GM23338 (cell line): ENCODE measurements at regions not wholly inside any gene's neighbourhood (a gene's known extent, or its start where the extent isn't known, plus 50 kb on each side); places are given as distances from the start of the nearest gene placed in this dataset.

Experiments used
- ATAC-seq: fragments of 200-7000 bp; cut with Tn5 transposase; 3 replicates; pipeline ENCODE4 v1.9.1; 2020
- DNase-seq: peaks from one replicate; pipeline ENCODE4 v3.0.0-alpha.2; 2015; ENCODE audit warnings: low spot score
- H2AFZ ChIP-seq: fragments of 200-600 bp; sonication (generic); 2 replicates; pipeline ENCODE4 v1.8.0; 2016; ENCODE audit warnings: antibody characterized with exemption, mild to moderate bottlenecking, moderate library complexity
- H3F3A ChIP-seq: fragments of 200-600 bp; sonication (generic); replicated peaks from 2 replicates; pipeline ENCODE4 v1.8.0; 2017; ENCODE audit warnings: antibody characterized with exemption, mixed run types, low read depth
- H3K27ac ChIP-seq: fragments of 200-600 bp; sonication (generic); 2 replicates; pipeline ENCODE4 v1.6.1; 2016; ENCODE audit warnings: low read depth
- H3K27me3 ChIP-seq: fragments of 200-600 bp; sonication (generic); 2 replicates; pipeline ENCODE4 v1.8.0; 2016; ENCODE audit warnings: mild to moderate bottlenecking, mixed run types, moderate library complexity; ENCODE audit not compliant: insufficient read depth
- H3K36me3 ChIP-seq: fragments of 200-600 bp; sonication (generic); 2 replicates; pipeline ENCODE4 v1.8.0; 2016; ENCODE audit warnings: mild to moderate bottlenecking; ENCODE audit not compliant: insufficient read depth
- H3K4me1 ChIP-seq: fragments of 200-600 bp; sonication (generic); 2 replicates; pipeline ENCODE4 v1.8.0; 2016; ENCODE audit warnings: mild to moderate bottlenecking, moderate library complexity; ENCODE audit not compliant: insufficient read depth
- H3K4me2 ChIP-seq: fragments of 200-600 bp; sonication (generic); 2 replicates; pipeline ENCODE4 v1.7.1; 2017; ENCODE audit warnings: mixed run types
- H3K4me3 ChIP-seq: fragments of 200-600 bp; sonication (generic); 2 replicates; pipeline ENCODE4 v1.6.1; 2016; ENCODE audit warnings: mixed run types
- H3K79me2 ChIP-seq: fragments of 200-600 bp; sonication (generic); replicated peaks from 2 replicates; pipeline ENCODE4 v1.8.0; 2017; ENCODE audit warnings: mild to moderate bottlenecking; ENCODE audit not compliant: insufficient read depth
- H3K9me2 ChIP-seq: fragments of 200-600 bp; sonication (generic); 2 replicates; pipeline ENCODE4 v1.8.0; 2017; ENCODE audit not compliant: insufficient read depth
- H4K20me1 ChIP-seq: fragments of 200-600 bp; sonication (generic); replicated peaks from 2 replicates; pipeline ENCODE4 v1.8.0; 2017; ENCODE audit warnings: mild to moderate bottlenecking; ENCODE audit not compliant: insufficient read depth
- H3K27ac Mint-ChIP-seq: 2 replicates; pipeline ENCODE4 v1.8.0; 2020; ENCODE audit warnings: inconsistent platforms, mild to moderate bottlenecking, moderate library complexity, mixed read lengths
- H3K27me3 Mint-ChIP-seq: 3 replicates; pipeline ENCODE4 v1.8.0; 2022; ENCODE audit warnings: low read depth, mild to moderate bottlenecking, moderate library complexity, mixed read lengths, inconsistent platforms; ENCODE audit not compliant: insufficient read depth, poor library complexity
- H3K36me3 Mint-ChIP-seq: 3 replicates; pipeline ENCODE4 v1.8.0; 2021; ENCODE audit warnings: low read depth, mild to moderate bottlenecking, inconsistent platforms, moderate library complexity, mixed read lengths
- H3K4me1 Mint-ChIP-seq: 3 replicates; pipeline ENCODE4 v1.8.0; 2020; ENCODE audit warnings: mild to moderate bottlenecking, inconsistent platforms, mixed read lengths
- H3K4me3 Mint-ChIP-seq: 3 replicates; pipeline ENCODE4 v1.8.0; 2021; ENCODE audit warnings: moderate library complexity, mild to moderate bottlenecking, inconsistent platforms, mixed read lengths
- H3K9me3 Mint-ChIP-seq: 3 replicates; pipeline ENCODE4 v1.8.0; 2020; ENCODE audit warnings: moderate library complexity, mild to moderate bottlenecking, inconsistent platforms, mixed read lengths
- CREB1 ChIP-seq: fragments of 250-450 bp; sonication (Bioruptor Pico); IDR thresholded peaks from 2 replicates; pipeline ENCODE4 v1.5.0; 2020; ENCODE audit warnings: low read depth, mild to moderate bottlenecking, moderate library complexity
- EZH2 ChIP-seq: fragments of 200-600 bp; sonication (generic); IDR thresholded peaks from one replicate; pipeline ENCODE4 v1.8.0; 2017; ENCODE audit warnings: antibody characterized with exemption, mild to moderate bottlenecking, low read depth; ENCODE audit not compliant: unreplicated experiment
- EZH2phosphoT487 ChIP-seq: fragments of 200-600 bp; sonication (generic); IDR thresholded peaks from one replicate; pipeline ENCODE4 v1.8.1; 2018; ENCODE audit warnings: antibody characterized with exemption; ENCODE audit not compliant: unreplicated experiment
- JUNB ChIP-seq: IDR thresholded peaks from one replicate; pipeline ENCODE4 v1.6.1; 2016; ENCODE audit warnings: antibody characterized with exemption; ENCODE audit not compliant: unreplicated experiment
- NANOG ChIP-seq: IDR thresholded peaks from 2 replicates; pipeline ENCODE4 v1.6.1; 2016; ENCODE audit warnings: antibody characterized with exemption, borderline replicate concordance
- POLR2AphosphoS5 ChIP-seq: IDR thresholded peaks from 2 replicates; pipeline ENCODE4 v1.6.1; 2016; ENCODE audit warnings: antibody characterized with exemption, low read depth
- STAT1 ChIP-seq: IDR thresholded peaks from one replicate; pipeline ENCODE4 v1.6.1; 2016; ENCODE audit warnings: antibody characterized with exemption; ENCODE audit not compliant: unreplicated experiment
- ZNF114 ChIP-seq: fragments of 250-450 bp; sonication (Bioruptor Pico); IDR thresholded peaks from 2 replicates; pipeline ENCODE4 v1.5.0; 2020; ENCODE audit warnings: mild to moderate bottlenecking, moderate library complexity
- ZNF331 ChIP-seq: fragments of 250-450 bp; sonication (Bioruptor Pico); IDR thresholded peaks from 2 replicates; pipeline ENCODE4 v1.5.0; 2020; ENCODE audit warnings: low read depth, mild to moderate bottlenecking, moderate library complexity
- TF ChIP-seq, protein P1 (sequence below): IDR thresholded peaks from one replicate; pipeline ENCODE4 v1.6.1; 2018; ENCODE audit warnings: antibody characterized with exemption; ENCODE audit not compliant: unreplicated experiment
- TF ChIP-seq, protein P2 (sequence below): fragments of 250-450 bp; sonication (Bioruptor Pico); IDR thresholded peaks from 2 replicates; pipeline ENCODE4 v1.5.0; 2020; ENCODE audit warnings: mild to moderate bottlenecking, moderate library complexity
- TF ChIP-seq, protein P3 (sequence below), 2 experiments: fragments of 200-600 bp in 1 of 2; sonication (generic) in 1 of 2; conservative IDR thresholded peaks; 2 replicates each; pipeline versions ENCODE4 v1.5.1 to v1.6.1; 2016 to 2017; ENCODE audit warnings: antibody characterized with exemption in 2 of 2, low read depth in 2 of 2, mild to moderate bottlenecking in 2 of 2, moderate library complexity in 1 of 2
- TF ChIP-seq, protein P4 (sequence below): IDR thresholded peaks from 2 replicates; pipeline ENCODE4 v1.6.1; 2016; ENCODE audit warnings: antibody characterized with exemption

DNA sequence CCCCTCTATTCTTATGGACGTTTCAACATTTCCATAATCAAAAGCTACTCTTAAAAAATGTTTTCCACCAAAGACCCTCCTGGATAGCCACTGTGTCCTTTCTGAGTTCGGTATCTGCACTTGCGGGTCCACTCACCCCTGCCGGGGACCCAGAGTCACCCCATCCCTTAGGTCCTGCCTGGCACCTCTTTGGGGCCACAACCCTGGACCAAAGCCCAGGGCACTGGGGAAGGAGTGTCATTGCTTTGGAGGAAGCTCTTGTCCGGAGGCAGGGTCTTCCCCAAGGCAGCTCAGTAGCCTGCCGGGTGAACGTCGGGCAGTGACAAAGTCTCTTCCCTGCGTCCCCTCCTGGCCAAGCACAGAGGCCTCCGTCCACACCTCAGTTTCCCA, 129.6 kb downstream of the RFLNA start:
- H3K4me1 ChIP-seq: no peaks in the 10 kb centered on the region
- peaks cover 11% of the 10 kb centered on the region for H4K20me1 ChIP-seq
- Mint-ChIP-seq H3K27me3 (peaks cover 7% of the 10 kb centered on the region), H3K4me1 (peaks cover 7% of the 10 kb centered on the region), H3K4me3 (no peak overlapping the region), H3K36me3 (peaks cover 57% of the 10 kb centered on the region), H3K9me3 (no peaks in the 10 kb centered on the region), H3K27ac (no peak overlapping the region)
- H3K27me3 ChIP-seq: no peaks in the 10 kb centered on the region
- H3F3A ChIP-seq: no peaks in the 10 kb centered on the region
- TF ChIP-seq CREB1 (CRISPR knock-in tag) (no peak), EZH2 (no peak), ZNF331 (CRISPR knock-in tag) (no peak), NANOG (no peak), ZNF114 (CRISPR knock-in tag) (no peak), EZH2phosphoT487 (no peak), STAT1 (no peak), JUNB (no peak), POLR2AphosphoS5 (no peak)
- TF ChIP-seq, protein P1, sequence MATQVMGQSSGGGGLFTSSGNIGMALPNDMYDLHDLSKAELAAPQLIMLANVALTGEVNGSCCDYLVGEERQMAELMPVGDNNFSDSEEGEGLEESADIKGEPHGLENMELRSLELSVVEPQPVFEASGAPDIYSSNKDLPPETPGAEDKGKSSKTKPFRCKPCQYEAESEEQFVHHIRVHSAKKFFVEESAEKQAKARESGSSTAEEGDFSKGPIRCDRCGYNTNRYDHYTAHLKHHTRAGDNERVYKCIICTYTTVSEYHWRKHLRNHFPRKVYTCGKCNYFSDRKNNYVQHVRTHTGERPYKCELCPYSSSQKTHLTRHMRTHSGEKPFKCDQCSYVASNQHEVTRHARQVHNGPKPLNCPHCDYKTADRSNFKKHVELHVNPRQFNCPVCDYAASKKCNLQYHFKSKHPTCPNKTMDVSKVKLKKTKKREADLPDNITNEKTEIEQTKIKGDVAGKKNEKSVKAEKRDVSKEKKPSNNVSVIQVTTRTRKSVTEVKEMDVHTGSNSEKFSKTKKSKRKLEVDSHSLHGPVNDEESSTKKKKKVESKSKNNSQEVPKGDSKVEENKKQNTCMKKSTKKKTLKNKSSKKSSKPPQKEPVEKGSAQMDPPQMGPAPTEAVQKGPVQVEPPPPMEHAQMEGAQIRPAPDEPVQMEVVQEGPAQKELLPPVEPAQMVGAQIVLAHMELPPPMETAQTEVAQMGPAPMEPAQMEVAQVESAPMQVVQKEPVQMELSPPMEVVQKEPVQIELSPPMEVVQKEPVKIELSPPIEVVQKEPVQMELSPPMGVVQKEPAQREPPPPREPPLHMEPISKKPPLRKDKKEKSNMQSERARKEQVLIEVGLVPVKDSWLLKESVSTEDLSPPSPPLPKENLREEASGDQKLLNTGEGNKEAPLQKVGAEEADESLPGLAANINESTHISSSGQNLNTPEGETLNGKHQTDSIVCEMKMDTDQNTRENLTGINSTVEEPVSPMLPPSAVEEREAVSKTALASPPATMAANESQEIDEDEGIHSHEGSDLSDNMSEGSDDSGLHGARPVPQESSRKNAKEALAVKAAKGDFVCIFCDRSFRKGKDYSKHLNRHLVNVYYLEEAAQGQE: no peak
- TF ChIP-seq, protein P2, sequence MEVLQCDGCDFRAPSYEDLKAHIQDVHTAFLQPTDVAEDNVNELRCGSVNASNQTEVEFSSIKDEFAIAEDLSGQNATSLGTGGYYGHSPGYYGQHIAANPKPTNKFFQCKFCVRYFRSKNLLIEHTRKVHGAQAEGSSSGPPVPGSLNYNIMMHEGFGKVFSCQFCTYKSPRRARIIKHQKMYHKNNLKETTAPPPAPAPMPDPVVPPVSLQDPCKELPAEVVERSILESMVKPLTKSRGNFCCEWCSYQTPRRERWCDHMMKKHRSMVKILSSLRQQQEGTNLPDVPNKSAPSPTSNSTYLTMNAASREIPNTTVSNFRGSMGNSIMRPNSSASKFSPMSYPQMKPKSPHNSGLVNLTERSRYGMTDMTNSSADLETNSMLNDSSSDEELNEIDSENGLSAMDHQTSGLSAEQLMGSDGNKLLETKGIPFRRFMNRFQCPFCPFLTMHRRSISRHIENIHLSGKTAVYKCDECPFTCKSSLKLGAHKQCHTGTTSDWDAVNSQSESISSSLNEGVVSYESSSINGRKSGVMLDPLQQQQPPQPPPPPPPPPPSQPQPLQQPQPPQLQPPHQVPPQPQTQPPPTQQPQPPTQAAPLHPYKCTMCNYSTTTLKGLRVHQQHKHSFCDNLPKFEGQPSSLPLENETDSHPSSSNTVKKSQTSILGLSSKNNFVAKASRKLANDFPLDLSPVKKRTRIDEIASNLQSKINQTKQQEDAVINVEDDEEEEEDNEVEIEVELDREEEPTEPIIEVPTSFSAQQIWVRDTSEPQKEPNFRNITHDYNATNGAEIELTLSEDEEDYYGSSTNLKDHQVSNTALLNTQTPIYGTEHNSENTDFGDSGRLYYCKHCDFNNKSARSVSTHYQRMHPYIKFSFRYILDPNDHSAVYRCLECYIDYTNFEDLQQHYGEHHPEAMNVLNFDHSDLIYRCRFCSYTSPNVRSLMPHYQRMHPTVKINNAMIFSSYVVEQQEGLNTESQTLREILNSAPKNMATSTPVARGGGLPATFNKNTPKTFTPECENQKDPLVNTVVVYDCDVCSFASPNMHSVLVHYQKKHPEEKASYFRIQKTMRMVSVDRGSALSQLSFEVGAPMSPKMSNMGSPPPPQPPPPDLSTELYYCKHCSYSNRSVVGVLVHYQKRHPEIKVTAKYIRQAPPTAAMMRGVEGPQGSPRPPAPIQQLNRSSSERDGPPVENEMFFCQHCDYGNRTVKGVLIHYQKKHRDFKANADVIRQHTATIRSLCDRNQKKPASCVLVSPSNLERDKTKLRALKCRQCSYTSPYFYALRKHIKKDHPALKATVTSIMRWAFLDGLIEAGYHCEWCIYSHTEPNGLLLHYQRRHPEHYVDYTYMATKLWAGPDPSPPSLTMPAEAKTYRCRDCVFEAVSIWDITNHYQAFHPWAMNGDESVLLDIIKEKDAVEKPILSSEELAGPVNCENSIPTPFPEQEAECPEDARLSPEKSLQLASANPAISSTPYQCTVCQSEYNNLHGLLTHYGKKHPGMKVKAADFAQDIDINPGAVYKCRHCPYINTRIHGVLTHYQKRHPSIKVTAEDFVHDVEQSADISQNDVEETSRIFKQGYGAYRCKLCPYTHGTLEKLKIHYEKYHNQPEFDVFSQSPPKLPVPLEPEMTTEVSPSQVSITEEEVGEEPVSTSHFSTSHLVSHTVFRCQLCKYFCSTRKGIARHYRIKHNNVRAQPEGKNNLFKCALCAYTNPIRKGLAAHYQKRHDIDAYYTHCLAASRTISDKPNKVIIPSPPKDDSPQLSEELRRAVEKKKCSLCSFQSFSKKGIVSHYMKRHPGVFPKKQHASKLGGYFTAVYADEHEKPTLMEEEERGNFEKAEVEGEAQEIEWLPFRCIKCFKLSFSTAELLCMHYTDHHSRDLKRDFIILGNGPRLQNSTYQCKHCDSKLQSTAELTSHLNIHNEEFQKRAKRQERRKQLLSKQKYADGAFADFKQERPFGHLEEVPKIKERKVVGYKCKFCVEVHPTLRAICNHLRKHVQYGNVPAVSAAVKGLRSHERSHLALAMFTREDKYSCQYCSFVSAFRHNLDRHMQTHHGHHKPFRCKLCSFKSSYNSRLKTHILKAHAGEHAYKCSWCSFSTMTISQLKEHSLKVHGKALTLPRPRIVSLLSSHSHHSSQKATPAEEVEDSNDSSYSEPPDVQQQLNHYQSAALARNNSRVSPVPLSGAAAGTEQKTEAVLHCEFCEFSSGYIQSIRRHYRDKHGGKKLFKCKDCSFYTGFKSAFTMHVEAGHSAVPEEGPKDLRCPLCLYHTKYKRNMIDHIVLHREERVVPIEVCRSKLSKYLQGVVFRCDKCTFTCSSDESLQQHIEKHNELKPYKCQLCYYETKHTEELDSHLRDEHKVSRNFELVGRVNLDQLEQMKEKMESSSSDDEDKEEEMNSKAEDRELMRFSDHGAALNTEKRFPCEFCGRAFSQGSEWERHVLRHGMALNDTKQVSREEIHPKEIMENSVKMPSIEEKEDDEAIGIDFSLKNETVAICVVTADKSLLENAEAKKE (CRISPR knock-in tag): no peak
- TF ChIP-seq, protein P3, sequence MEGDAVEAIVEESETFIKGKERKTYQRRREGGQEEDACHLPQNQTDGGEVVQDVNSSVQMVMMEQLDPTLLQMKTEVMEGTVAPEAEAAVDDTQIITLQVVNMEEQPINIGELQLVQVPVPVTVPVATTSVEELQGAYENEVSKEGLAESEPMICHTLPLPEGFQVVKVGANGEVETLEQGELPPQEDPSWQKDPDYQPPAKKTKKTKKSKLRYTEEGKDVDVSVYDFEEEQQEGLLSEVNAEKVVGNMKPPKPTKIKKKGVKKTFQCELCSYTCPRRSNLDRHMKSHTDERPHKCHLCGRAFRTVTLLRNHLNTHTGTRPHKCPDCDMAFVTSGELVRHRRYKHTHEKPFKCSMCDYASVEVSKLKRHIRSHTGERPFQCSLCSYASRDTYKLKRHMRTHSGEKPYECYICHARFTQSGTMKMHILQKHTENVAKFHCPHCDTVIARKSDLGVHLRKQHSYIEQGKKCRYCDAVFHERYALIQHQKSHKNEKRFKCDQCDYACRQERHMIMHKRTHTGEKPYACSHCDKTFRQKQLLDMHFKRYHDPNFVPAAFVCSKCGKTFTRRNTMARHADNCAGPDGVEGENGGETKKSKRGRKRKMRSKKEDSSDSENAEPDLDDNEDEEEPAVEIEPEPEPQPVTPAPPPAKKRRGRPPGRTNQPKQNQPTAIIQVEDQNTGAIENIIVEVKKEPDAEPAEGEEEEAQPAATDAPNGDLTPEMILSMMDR (conservative IDR thresholded peaks at IDR 0.05; ENCODE audit: low read depth in 2 of 2): no peak
- TF ChIP-seq, protein P4, sequence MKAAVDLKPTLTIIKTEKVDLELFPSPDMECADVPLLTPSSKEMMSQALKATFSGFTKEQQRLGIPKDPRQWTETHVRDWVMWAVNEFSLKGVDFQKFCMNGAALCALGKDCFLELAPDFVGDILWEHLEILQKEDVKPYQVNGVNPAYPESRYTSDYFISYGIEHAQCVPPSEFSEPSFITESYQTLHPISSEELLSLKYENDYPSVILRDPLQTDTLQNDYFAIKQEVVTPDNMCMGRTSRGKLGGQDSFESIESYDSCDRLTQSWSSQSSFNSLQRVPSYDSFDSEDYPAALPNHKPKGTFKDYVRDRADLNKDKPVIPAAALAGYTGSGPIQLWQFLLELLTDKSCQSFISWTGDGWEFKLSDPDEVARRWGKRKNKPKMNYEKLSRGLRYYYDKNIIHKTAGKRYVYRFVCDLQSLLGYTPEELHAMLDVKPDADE: no peak
- ATAC-seq (no peak), DNase-seq (no peak)
- peaks cover 14% of the 10 kb centered on the region for H3K36me3 ChIP-seq
- H3K9me2 ChIP-seq: no peaks in the 10 kb centered on the region
- H3K4me2 ChIP-seq: no peak overlapping the region
- H3K27ac ChIP-seq: no peak overlapping the region
- H3K4me3 ChIP-seq: no peak overlapping the region
- H3K79me2 ChIP-seq: 0 out of 2 replicates have a peak, but pooled peaks cover 3% of the 10 kb centered on the region
- H2AFZ ChIP-seq: no peak overlapping the region
